ENCODE measurements at regions not wholly inside any gene's neighbourhood (a gene's known extent, or its start where the extent isn't known, plus 50 kb on each side); places are given as distances from the start of the nearest gene placed in this dataset.

GRCh38 chr7:22561895-22562593 lies 62.1 kb upstream of the STEAP1B start:
- FAIRE-seq: no peak

GRCh38 chr7:22561321-22561811 lies 61.4 kb upstream of the STEAP1B start:
- no peak for FAIRE-seq

- FAIRE-seq: peak; percentile 77
Observed at GRCh38 chr7:22559829-22560489, 60.0 kb upstream of the STEAP1B start.

- FAIRE-seq: no peak
Observed at GRCh38 chr7:22557167-22557566, 57.2 kb upstream of the STEAP1B start.

GRCh38 chr7:22555476-22555875 lies 55.5 kb upstream of the STEAP1B start:
- no peak for FAIRE-seq

- FAIRE-seq: no peak
Observed at GRCh38 chr7:22554184-22554583, 54.2 kb upstream of the STEAP1B start.

- FAIRE-seq: no peak
Observed at GRCh38 chr7:22551768-22552513, 52.0 kb upstream of the STEAP1B start.

GRCh38 chr7:22550514-22551030 lies 50.6 kb upstream of the STEAP1B start:
- no peak for FAIRE-seq

GRCh38 chr7:22549667-22550513 lies 49.9 kb upstream of the STEAP1B start:
- no peak for FAIRE-seq

All from A204.1 (cell line).